ENCODE measurements at regions not wholly inside any gene's neighbourhood (a gene's known extent, or its start where the extent isn't known, plus 50 kb on each side); places are given as distances from the start of the nearest gene placed in this dataset.

GRCh38 chr15:98363955-98364354 is 284.4 kb upstream of the IGF1R start:
- TF ChIP-seq, protein P1, sequence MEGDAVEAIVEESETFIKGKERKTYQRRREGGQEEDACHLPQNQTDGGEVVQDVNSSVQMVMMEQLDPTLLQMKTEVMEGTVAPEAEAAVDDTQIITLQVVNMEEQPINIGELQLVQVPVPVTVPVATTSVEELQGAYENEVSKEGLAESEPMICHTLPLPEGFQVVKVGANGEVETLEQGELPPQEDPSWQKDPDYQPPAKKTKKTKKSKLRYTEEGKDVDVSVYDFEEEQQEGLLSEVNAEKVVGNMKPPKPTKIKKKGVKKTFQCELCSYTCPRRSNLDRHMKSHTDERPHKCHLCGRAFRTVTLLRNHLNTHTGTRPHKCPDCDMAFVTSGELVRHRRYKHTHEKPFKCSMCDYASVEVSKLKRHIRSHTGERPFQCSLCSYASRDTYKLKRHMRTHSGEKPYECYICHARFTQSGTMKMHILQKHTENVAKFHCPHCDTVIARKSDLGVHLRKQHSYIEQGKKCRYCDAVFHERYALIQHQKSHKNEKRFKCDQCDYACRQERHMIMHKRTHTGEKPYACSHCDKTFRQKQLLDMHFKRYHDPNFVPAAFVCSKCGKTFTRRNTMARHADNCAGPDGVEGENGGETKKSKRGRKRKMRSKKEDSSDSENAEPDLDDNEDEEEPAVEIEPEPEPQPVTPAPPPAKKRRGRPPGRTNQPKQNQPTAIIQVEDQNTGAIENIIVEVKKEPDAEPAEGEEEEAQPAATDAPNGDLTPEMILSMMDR (IDR thresholded peaks at IDR 0.05 in 8 of 11, conservative IDR thresholded peaks at IDR 0.05 in 3 of 11), result no peak
- no peak for TF ChIP-seq POLR2AphosphoS5 (IDR thresholded peaks at IDR 0.05)
- no peak for TF ChIP-seq POLR2A (IDR thresholded peaks at IDR 0.05)

Data from spleen (tissue), 7 donors.